ENCODE measurements at regions not wholly inside any gene's neighbourhood (a gene's known extent, or its start where the extent isn't known, plus 50 kb on each side); places are given as distances from the start of the nearest gene placed in this dataset.

GRCh38 chr2:164008752-164009151 lies 272.9 kb upstream of the FIGN start:
- Histone ChIP-seq H2AK5ac (ENCODE audit: low read length) (no peak overlapping the region), H3K4me1 (ENCODE audit: control insufficient read depth, low read depth, low read length) (no peaks in the 10 kb centered on the region), H3K9ac (ENCODE audit: low read length) (no peak overlapping the region), H3K4me2 (ENCODE audit: low read length) (no peak overlapping the region), H3K18ac (ENCODE audit: low read length) (no peak overlapping the region), H3K79me1 (ENCODE audit: low read length) (no peaks in the 10 kb centered on the region), H2BK15ac (replicated peaks; ENCODE audit: low read depth) (no peak overlapping the region), H3K36me3 (ENCODE audit: control insufficient read depth, insufficient read depth, low read length) (no peaks in the 10 kb centered on the region), H3K56ac (ENCODE audit: low read length) (no peak overlapping the region), H3K4me3 (ENCODE audit: low read length) (no peak overlapping the region), H3K23ac (ENCODE audit: low read length) (no peak overlapping the region), H2BK120ac (ENCODE audit: low read depth, low read length) (no peak overlapping the region), H3K27me3 (ENCODE audit: insufficient read depth, low read length, poor library complexity) (no peaks in the 10 kb centered on the region), H2BK5ac (ENCODE audit: low read length) (no peak overlapping the region), H4K5ac (ENCODE audit: low read length) (no peak overlapping the region), H3K4ac (ENCODE audit: low read depth, low read length) (no peak overlapping the region), H3K79me2 (ENCODE audit: control insufficient read depth, insufficient read depth, low read length) (no peaks in the 10 kb centered on the region), H3K27ac (ENCODE audit: low read depth, low read length) (no peak overlapping the region), H4K8ac (ENCODE audit: low read depth, low read length) (no peak overlapping the region)
- DNase-seq, result no peak
- WGBS (ENCODE audit: extremely low coverage, insufficient coverage, low lambda C conversion rate), result no CpG with 5 or more reads among the region's 4 CpGs

- Histone ChIP-seq H3K23ac (ENCODE audit: low read length) (no peak overlapping the region), H3K18ac (ENCODE audit: low read length) (no peak overlapping the region), H2AK5ac (ENCODE audit: low read length) (no peak overlapping the region), H4K8ac (ENCODE audit: low read depth, low read length) (no peak overlapping the region), H3K9ac (ENCODE audit: low read length) (no peak overlapping the region), H2BK120ac (ENCODE audit: low read depth, low read length) (no peak overlapping the region), H2BK5ac (ENCODE audit: low read length) (no peak overlapping the region), H3K56ac (ENCODE audit: low read length) (no peak overlapping the region), H4K5ac (ENCODE audit: low read length) (no peak overlapping the region), H3K27ac (ENCODE audit: low read depth, low read length) (no peak overlapping the region), H3K4ac (ENCODE audit: low read depth, low read length) (no peak overlapping the region), H3K79me2 (ENCODE audit: control insufficient read depth, insufficient read depth, low read length) (no peaks in the 10 kb centered on the region), H2BK15ac (replicated peaks; ENCODE audit: low read depth) (no peak overlapping the region), H3K27me3 (ENCODE audit: insufficient read depth, low read length, poor library complexity) (no peaks in the 10 kb centered on the region), H3K36me3 (ENCODE audit: control insufficient read depth, insufficient read depth, low read length) (no peaks in the 10 kb centered on the region), H3K4me2 (ENCODE audit: low read length) (no peak overlapping the region), H3K79me1 (ENCODE audit: low read length) (no peaks in the 10 kb centered on the region), H3K4me3 (ENCODE audit: low read length) (no peak overlapping the region), H3K4me1 (ENCODE audit: control insufficient read depth, low read depth, low read length) (no peaks in the 10 kb centered on the region)
- WGBS (ENCODE audit: extremely low coverage, insufficient coverage, low lambda C conversion rate), result no CpG with 5 or more reads among the region's 2 CpGs
- DNase-seq, result no peak
These were observed 270.9 kb upstream of the FIGN start for GRCh38 chr2:164006704-164007103.

- no peak for DNase-seq
- no peaks in the 10 kb centered on the region for H3K36me3 ChIP-seq (ENCODE audit: control insufficient read depth, insufficient read depth, low read length)
- no peaks in the 10 kb centered on the region for H3K79me1 ChIP-seq (ENCODE audit: low read length)
- no peak overlapping the region for H3K4ac ChIP-seq (ENCODE audit: low read depth, low read length)
- H3K4me2 ChIP-seq (ENCODE audit: low read length), result no peak overlapping the region
- no peak overlapping the region for H2AK5ac ChIP-seq (ENCODE audit: low read length)
- no peaks in the 10 kb centered on the region for H3K4me1 ChIP-seq (ENCODE audit: control insufficient read depth, low read depth, low read length)
- no peak overlapping the region for H3K56ac ChIP-seq (ENCODE audit: low read length)
- no peak overlapping the region for H3K9ac ChIP-seq (ENCODE audit: low read length)
- no peak overlapping the region for H3K18ac ChIP-seq (ENCODE audit: low read length)
- H3K27me3 ChIP-seq (ENCODE audit: insufficient read depth, low read length, poor library complexity), result no peaks in the 10 kb centered on the region
- H3K27ac ChIP-seq (ENCODE audit: low read depth, low read length), result no peak overlapping the region
- no CpG with 5 or more reads among the region's 2 CpGs for WGBS (ENCODE audit: extremely low coverage, insufficient coverage, low lambda C conversion rate)
- no peaks in the 10 kb centered on the region for H3K79me2 ChIP-seq (ENCODE audit: control insufficient read depth, insufficient read depth, low read length)
- no peak overlapping the region for H2BK15ac ChIP-seq (replicated peaks; ENCODE audit: low read depth)
- H4K8ac ChIP-seq (ENCODE audit: low read depth, low read length), result no peak overlapping the region
- H2BK5ac ChIP-seq (ENCODE audit: low read length), result no peak overlapping the region
- H4K5ac ChIP-seq (ENCODE audit: low read length), result no peak overlapping the region
- H3K23ac ChIP-seq (ENCODE audit: low read length), result no peak overlapping the region
- H2BK120ac ChIP-seq (ENCODE audit: low read depth, low read length), result no peak overlapping the region
- no peak overlapping the region for H3K4me3 ChIP-seq (ENCODE audit: low read length)
These were observed 264.4 kb upstream of the FIGN start for GRCh38 chr2:164000176-164000575.

- no peak overlapping the region for H2BK15ac ChIP-seq (replicated peaks; ENCODE audit: low read depth)
- H3K4ac ChIP-seq (ENCODE audit: low read depth, low read length), result no peak overlapping the region
- H3K79me2 ChIP-seq (ENCODE audit: control insufficient read depth, insufficient read depth, low read length), result no peaks in the 10 kb centered on the region
- H2AK5ac ChIP-seq (ENCODE audit: low read length), result no peak overlapping the region
- no peaks in the 10 kb centered on the region for H3K79me1 ChIP-seq (ENCODE audit: low read length)
- no peak overlapping the region for H2BK120ac ChIP-seq (ENCODE audit: low read depth, low read length)
- H3K9ac ChIP-seq (ENCODE audit: low read length), result no peak overlapping the region
- H3K36me3 ChIP-seq (ENCODE audit: control insufficient read depth, insufficient read depth, low read length), result no peaks in the 10 kb centered on the region
- DNase-seq, result no peak
- H2BK5ac ChIP-seq (ENCODE audit: low read length), result no peak overlapping the region
- WGBS (ENCODE audit: extremely low coverage, insufficient coverage, low lambda C conversion rate), result 100% methylated on average over 2 of the region's 4 CpGs
- H3K27ac ChIP-seq (ENCODE audit: low read depth, low read length), result no peak overlapping the region
- no peak overlapping the region for H3K4me3 ChIP-seq (ENCODE audit: low read length)
- no peak overlapping the region for H3K56ac ChIP-seq (ENCODE audit: low read length)
- H3K4me2 ChIP-seq (ENCODE audit: low read length), result no peak overlapping the region
- no peaks in the 10 kb centered on the region for H3K4me1 ChIP-seq (ENCODE audit: control insufficient read depth, low read depth, low read length)
- H3K18ac ChIP-seq (ENCODE audit: low read length), result no peak overlapping the region
- H3K23ac ChIP-seq (ENCODE audit: low read length), result no peak overlapping the region
- no peak overlapping the region for H4K8ac ChIP-seq (ENCODE audit: low read depth, low read length)
- no peak overlapping the region for H4K5ac ChIP-seq (ENCODE audit: low read length)
- H3K27me3 ChIP-seq (ENCODE audit: insufficient read depth, low read length, poor library complexity), result no peaks in the 10 kb centered on the region
These were observed 261.7 kb upstream of the FIGN start for GRCh38 chr2:163997466-163997865.

GRCh38 chr2:163990541-163990940 lies 254.7 kb upstream of the FIGN start:
- no peak overlapping the region for H3K4me2 ChIP-seq (ENCODE audit: low read length)
- no peak overlapping the region for H3K9ac ChIP-seq (ENCODE audit: low read length)
- no peak overlapping the region for H3K18ac ChIP-seq (ENCODE audit: low read length)
- no peaks in the 10 kb centered on the region for H3K79me1 ChIP-seq (ENCODE audit: low read length)
- no peaks in the 10 kb centered on the region for H3K79me2 ChIP-seq (ENCODE audit: control insufficient read depth, insufficient read depth, low read length)
- no peak overlapping the region for H4K8ac ChIP-seq (ENCODE audit: low read depth, low read length)
- no peak overlapping the region for H2BK15ac ChIP-seq (replicated peaks; ENCODE audit: low read depth)
- no peak overlapping the region for H2BK120ac ChIP-seq (ENCODE audit: low read depth, low read length)
- no peak overlapping the region for H3K4me3 ChIP-seq (ENCODE audit: low read length)
- no peaks in the 10 kb centered on the region for H3K27me3 ChIP-seq (ENCODE audit: insufficient read depth, low read length, poor library complexity)
- H3K4ac ChIP-seq (ENCODE audit: low read depth, low read length), result no peak overlapping the region
- DNase-seq, result no peak
- H4K5ac ChIP-seq (ENCODE audit: low read length), result no peak overlapping the region
- H3K23ac ChIP-seq (ENCODE audit: low read length), result no peak overlapping the region
- H3K36me3 ChIP-seq (ENCODE audit: control insufficient read depth, insufficient read depth, low read length), result no peaks in the 10 kb centered on the region
- no peak overlapping the region for H3K27ac ChIP-seq (ENCODE audit: low read depth, low read length)
- H2AK5ac ChIP-seq (ENCODE audit: low read length), result no peak overlapping the region
- no peak overlapping the region for H2BK5ac ChIP-seq (ENCODE audit: low read length)
- no CpG with 5 or more reads among the region's 2 CpGs for WGBS (ENCODE audit: extremely low coverage, insufficient coverage, low lambda C conversion rate)
- no peak overlapping the region for H3K56ac ChIP-seq (ENCODE audit: low read length)
- H3K4me1 ChIP-seq (ENCODE audit: control insufficient read depth, low read depth, low read length), result no peaks in the 10 kb centered on the region

GRCh38 chr2:163990101-163990500 lies 254.3 kb upstream of the FIGN start:
- H3K4me2 ChIP-seq (ENCODE audit: low read length), result no peak overlapping the region
- no peak overlapping the region for H3K9ac ChIP-seq (ENCODE audit: low read length)
- no peak overlapping the region for H4K5ac ChIP-seq (ENCODE audit: low read length)
- no peaks in the 10 kb centered on the region for H3K36me3 ChIP-seq (ENCODE audit: control insufficient read depth, insufficient read depth, low read length)
- no peak overlapping the region for H3K23ac ChIP-seq (ENCODE audit: low read length)
- H3K18ac ChIP-seq (ENCODE audit: low read length), result no peak overlapping the region
- no peak overlapping the region for H2AK5ac ChIP-seq (ENCODE audit: low read length)
- H3K79me1 ChIP-seq (ENCODE audit: low read length), result no peaks in the 10 kb centered on the region
- H3K27me3 ChIP-seq (ENCODE audit: insufficient read depth, low read length, poor library complexity), result no peaks in the 10 kb centered on the region
- H4K8ac ChIP-seq (ENCODE audit: low read depth, low read length), result no peak overlapping the region
- no peak for DNase-seq
- no peak overlapping the region for H3K27ac ChIP-seq (ENCODE audit: low read depth, low read length)
- H3K4me3 ChIP-seq (ENCODE audit: low read length), result no peak overlapping the region
- no peak overlapping the region for H2BK5ac ChIP-seq (ENCODE audit: low read length)
- no peak overlapping the region for H3K56ac ChIP-seq (ENCODE audit: low read length)
- no peak overlapping the region for H2BK120ac ChIP-seq (ENCODE audit: low read depth, low read length)
- no peak overlapping the region for H2BK15ac ChIP-seq (replicated peaks; ENCODE audit: low read depth)
- H3K4ac ChIP-seq (ENCODE audit: low read depth, low read length), result no peak overlapping the region
- H3K79me2 ChIP-seq (ENCODE audit: control insufficient read depth, insufficient read depth, low read length), result no peaks in the 10 kb centered on the region
- no CpG with 5 or more reads among the region's 4 CpGs for WGBS (ENCODE audit: extremely low coverage, insufficient coverage, low lambda C conversion rate)
- H3K4me1 ChIP-seq (ENCODE audit: control insufficient read depth, low read depth, low read length), result no peaks in the 10 kb centered on the region

Measured in mesendoderm (in vitro differentiated cells).